WTC11 (cell line): ENCODE measurements at regions not wholly inside any gene's neighbourhood (a gene's known extent, or its start where the extent isn't known, plus 50 kb on each side); places are given as distances from the start of the nearest gene placed in this dataset.

Experiments
- ATF1 ChIP-seq: sonication (generic); formaldehyde crosslinking; IDR thresholded peaks from 2 replicates; pipeline ENCODE4 v1.8.1; 2023; ENCODE audit warnings: mild to moderate bottlenecking, moderate library complexity, missing genetic modification reagents
- CREB1 ChIP-seq: sonication (generic); formaldehyde crosslinking; IDR thresholded peaks from 2 replicates; pipeline ENCODE4 v1.8.0; 2023; ENCODE audit warnings: mild to moderate bottlenecking, missing genetic modification reagents
- FOXJ3 ChIP-seq: sonication (generic); formaldehyde crosslinking; IDR thresholded peaks from 2 replicates; pipeline ENCODE4 v1.9.0; 2021; ENCODE audit warnings: missing genetic modification reagents, mild to moderate bottlenecking, borderline replicate concordance
- IRF2 ChIP-seq: sonication (generic); formaldehyde crosslinking; IDR thresholded peaks from 2 replicates; pipeline ENCODE4 v1.8.0; 2022; ENCODE audit warnings: low read depth, missing genetic modification reagents, borderline replicate concordance
- MYBL2 ChIP-seq: sonication (generic); formaldehyde crosslinking; IDR thresholded peaks from 2 replicates; pipeline ENCODE4 v1.8.1; 2023; ENCODE audit warnings: mild to moderate bottlenecking, moderate library complexity, missing genetic modification reagents
- RELA ChIP-seq: sonication (generic); formaldehyde crosslinking; IDR thresholded peaks from 2 replicates; pipeline ENCODE4 v1.8.1; 2022; ENCODE audit warnings: missing genetic modification reagents, mild to moderate bottlenecking, borderline replicate concordance
- ZNF121 ChIP-seq: sonication (generic); formaldehyde crosslinking; IDR thresholded peaks from 2 replicates; pipeline ENCODE4 v1.8.0; 2023; ENCODE audit warnings: missing genetic modification reagents
- ZNF423 ChIP-seq: fragments of 250-450 bp; sonication (Bioruptor Pico); IDR thresholded peaks from 2 replicates; pipeline ENCODE4 v2.1.2; 2022; ENCODE audit warnings: mild to moderate bottlenecking, moderate library complexity
- TF ChIP-seq, protein P1 (sequence below): sonication (generic); formaldehyde crosslinking; IDR thresholded peaks from 2 replicates; pipeline ENCODE4 v1.8.1; 2022; ENCODE audit warnings: low read depth, mild to moderate bottlenecking, moderate library complexity, missing genetic modification reagents, borderline replicate concordance
- TF ChIP-seq, protein P2 (sequence below): fragments of 200-600 bp; IDR thresholded peaks from 2 replicates; pipeline ENCODE4 v1.8.0; 2022; ENCODE audit warnings: antibody characterized with exemption
- TF ChIP-seq, protein P3 (sequence below): sonication (generic); formaldehyde crosslinking; IDR thresholded peaks from 2 replicates; pipeline ENCODE4 v1.8.0; 2022; ENCODE audit warnings: mild to moderate bottlenecking, missing genetic modification reagents
- TF ChIP-seq, protein P4 (sequence below): sonication (generic); formaldehyde crosslinking; IDR thresholded peaks from 2 replicates; pipeline ENCODE4 v1.8.0; 2022; ENCODE audit warnings: mild to moderate bottlenecking, missing genetic modification reagents
- TF ChIP-seq, protein P5 (sequence below): fragments of 250-450 bp; sonication (Bioruptor Pico); IDR thresholded peaks from 2 replicates; pipeline ENCODE4 v1.9.0; 2021; ENCODE audit warnings: mild to moderate bottlenecking

DNA sequence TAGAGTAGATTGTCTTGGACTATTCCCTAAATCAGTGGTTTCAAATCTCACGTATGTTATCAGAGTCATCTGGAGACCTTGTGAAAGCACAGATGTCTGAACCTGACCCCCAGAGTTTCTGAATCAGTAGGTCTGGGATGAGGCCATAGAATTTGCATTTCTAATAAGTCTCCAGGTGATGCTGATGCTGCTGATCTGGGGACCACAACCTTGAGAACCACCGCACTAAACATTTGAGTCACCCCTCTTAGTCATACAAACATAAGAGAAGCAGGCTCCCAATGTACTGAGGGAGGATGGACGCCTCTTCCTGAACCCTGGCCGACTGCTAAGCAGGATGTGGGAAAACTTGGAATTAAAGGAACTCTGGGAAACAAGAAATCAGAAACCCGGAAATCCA, 187.8 kb upstream of the PRDM1 start:
- TF ChIP-seq, protein P1, sequence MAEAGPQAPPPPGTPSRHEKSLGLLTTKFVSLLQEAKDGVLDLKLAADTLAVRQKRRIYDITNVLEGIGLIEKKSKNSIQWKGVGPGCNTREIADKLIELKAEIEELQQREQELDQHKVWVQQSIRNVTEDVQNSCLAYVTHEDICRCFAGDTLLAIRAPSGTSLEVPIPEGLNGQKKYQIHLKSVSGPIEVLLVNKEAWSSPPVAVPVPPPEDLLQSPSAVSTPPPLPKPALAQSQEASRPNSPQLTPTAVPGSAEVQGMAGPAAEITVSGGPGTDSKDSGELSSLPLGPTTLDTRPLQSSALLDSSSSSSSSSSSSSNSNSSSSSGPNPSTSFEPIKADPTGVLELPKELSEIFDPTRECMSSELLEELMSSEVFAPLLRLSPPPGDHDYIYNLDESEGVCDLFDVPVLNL (CRISPR knock-in tag) = no peak
- TF ChIP-seq FOXJ3 (CRISPR knock-in tag) = no peak
- TF ChIP-seq, protein P2, sequence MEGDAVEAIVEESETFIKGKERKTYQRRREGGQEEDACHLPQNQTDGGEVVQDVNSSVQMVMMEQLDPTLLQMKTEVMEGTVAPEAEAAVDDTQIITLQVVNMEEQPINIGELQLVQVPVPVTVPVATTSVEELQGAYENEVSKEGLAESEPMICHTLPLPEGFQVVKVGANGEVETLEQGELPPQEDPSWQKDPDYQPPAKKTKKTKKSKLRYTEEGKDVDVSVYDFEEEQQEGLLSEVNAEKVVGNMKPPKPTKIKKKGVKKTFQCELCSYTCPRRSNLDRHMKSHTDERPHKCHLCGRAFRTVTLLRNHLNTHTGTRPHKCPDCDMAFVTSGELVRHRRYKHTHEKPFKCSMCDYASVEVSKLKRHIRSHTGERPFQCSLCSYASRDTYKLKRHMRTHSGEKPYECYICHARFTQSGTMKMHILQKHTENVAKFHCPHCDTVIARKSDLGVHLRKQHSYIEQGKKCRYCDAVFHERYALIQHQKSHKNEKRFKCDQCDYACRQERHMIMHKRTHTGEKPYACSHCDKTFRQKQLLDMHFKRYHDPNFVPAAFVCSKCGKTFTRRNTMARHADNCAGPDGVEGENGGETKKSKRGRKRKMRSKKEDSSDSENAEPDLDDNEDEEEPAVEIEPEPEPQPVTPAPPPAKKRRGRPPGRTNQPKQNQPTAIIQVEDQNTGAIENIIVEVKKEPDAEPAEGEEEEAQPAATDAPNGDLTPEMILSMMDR = no peak
- TF ChIP-seq, protein P3, sequence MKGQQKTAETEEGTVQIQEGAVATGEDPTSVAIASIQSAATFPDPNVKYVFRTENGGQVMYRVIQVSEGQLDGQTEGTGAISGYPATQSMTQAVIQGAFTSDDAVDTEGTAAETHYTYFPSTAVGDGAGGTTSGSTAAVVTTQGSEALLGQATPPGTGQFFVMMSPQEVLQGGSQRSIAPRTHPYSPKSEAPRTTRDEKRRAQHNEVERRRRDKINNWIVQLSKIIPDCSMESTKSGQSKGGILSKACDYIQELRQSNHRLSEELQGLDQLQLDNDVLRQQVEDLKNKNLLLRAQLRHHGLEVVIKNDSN (CRISPR knock-in tag) = no peak
- TF ChIP-seq, protein P4, sequence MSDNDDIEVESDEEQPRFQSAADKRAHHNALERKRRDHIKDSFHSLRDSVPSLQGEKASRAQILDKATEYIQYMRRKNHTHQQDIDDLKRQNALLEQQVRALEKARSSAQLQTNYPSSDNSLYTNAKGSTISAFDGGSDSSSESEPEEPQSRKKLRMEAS = no peak
- TF ChIP-seq ZNF423 (CRISPR knock-in tag) = no peak
- no peak for TF ChIP-seq IRF2 (CRISPR knock-in tag)
- TF ChIP-seq CREB1 = no peak
- TF ChIP-seq RELA (CRISPR knock-in tag) = no peak
- TF ChIP-seq MYBL2 = no peak
- TF ChIP-seq, protein P5, sequence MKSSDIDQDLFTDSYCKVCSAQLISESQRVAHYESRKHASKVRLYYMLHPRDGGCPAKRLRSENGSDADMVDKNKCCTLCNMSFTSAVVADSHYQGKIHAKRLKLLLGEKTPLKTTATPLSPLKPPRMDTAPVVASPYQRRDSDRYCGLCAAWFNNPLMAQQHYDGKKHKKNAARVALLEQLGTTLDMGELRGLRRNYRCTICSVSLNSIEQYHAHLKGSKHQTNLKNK (CRISPR knock-in tag) = no peak
- no peak for TF ChIP-seq ATF1
- TF ChIP-seq ZNF121 (CRISPR knock-in tag) = no peak
